ENCODE measurements at regions not wholly inside any gene's neighbourhood (a gene's known extent, or its start where the extent isn't known, plus 50 kb on each side); places are given as distances from the start of the nearest gene placed in this dataset.

- DNase-seq (ENCODE audit: low spot score, unreplicated experiment): no peak
- Mint-ChIP-seq H3K9me3 (ENCODE audit: low read depth) (no peaks in the 10 kb centered on the region), H3K4me3 (ENCODE audit: low read depth) (no peak overlapping the region), H3K4me1 (ENCODE audit: low read depth) (peaks cover 3% of the 10 kb centered on the region), H3K36me3 (ENCODE audit: insufficient read depth) (no peaks in the 10 kb centered on the region), H3K27ac (no peak overlapping the region), H3K27me3 (peaks cover 19% of the 10 kb centered on the region)
- peak; percentile 52 for TF ChIP-seq CTCF (IDR thresholded peaks at IDR 0.05; ENCODE audit: unreplicated experiment)
Measured at GRCh38 chr9:90099262-90099963, 494.6 kb downstream of the GADD45G start.

DNA sequence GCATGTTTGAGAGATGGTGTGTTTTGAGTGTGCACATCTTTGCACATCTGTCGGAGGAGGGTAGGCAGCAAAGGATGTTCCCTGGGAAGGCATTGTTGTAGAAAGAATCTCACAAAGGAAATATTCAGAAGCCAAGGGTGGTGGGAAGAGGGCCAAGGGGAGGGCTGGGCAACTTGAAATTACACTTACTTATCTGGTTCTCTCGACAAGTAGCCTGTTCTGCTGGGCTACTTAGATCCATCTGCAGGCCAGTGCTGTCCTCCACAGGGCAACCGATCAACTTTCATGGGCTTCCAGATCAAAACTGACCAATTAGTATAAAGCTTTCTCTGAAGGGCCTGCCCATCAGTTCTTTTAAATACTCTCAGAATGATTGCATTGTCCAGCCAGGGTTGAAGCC, 495.2 kb downstream of the GADD45G start:
- H3K9me3 Mint-ChIP-seq (ENCODE audit: low read depth): no peaks in the 10 kb centered on the region
- no peak for DNase-seq (ENCODE audit: low spot score, unreplicated experiment)
- no peaks in the 10 kb centered on the region for H3K36me3 Mint-ChIP-seq (ENCODE audit: insufficient read depth)
- H3K27ac Mint-ChIP-seq: no peak overlapping the region
- TF ChIP-seq CTCF (IDR thresholded peaks at IDR 0.05; ENCODE audit: unreplicated experiment): no peak
- H3K4me1 Mint-ChIP-seq (ENCODE audit: low read depth): peaks cover 3% of the 10 kb centered on the region
- H3K4me3 Mint-ChIP-seq (ENCODE audit: low read depth): no peak overlapping the region
- H3K27me3 Mint-ChIP-seq: peaks cover 19% of the 10 kb centered on the region

DNA sequence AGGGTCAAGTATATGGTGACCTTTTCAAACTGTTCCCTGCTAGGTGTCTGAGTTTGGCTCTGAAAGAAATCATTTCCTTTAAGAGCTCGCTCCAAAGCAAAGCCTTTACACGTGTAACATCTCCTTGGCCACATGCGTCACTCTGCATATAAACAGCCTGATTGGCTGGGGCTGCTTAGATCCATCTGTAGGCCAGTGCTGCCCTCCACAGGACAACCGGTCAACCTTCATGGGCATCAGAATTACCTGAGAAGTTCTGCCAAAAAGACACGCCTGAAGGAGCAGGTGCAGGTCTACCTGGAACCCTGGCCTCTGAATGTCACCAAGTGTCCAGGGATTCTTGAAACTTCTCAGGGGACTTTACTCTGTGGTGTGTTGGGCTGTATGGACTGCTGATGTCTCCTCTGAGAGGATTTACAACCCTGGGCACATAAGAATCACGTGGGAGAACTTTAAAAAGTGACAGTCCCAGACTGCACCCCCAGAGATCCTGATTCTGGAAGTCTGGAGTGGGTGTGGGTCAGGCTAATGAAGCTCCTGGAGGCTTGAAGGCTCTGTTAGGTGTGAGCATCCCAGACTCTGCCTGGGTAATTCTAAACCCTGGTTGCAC, 497.6 kb downstream of the GADD45G start:
- DNase-seq (ENCODE audit: low spot score, unreplicated experiment): peak; percentile 68
- no peak overlapping the region for H3K4me3 Mint-ChIP-seq (ENCODE audit: low read depth)
- no peak overlapping the region for H3K27ac Mint-ChIP-seq
- no peaks in the 10 kb centered on the region for H3K36me3 Mint-ChIP-seq (ENCODE audit: insufficient read depth)
- H3K9me3 Mint-ChIP-seq (ENCODE audit: low read depth): no peaks in the 10 kb centered on the region
- TF ChIP-seq CTCF (IDR thresholded peaks at IDR 0.05; ENCODE audit: unreplicated experiment): peak; percentile 87
- peaks cover 1% of the 10 kb centered on the region for H3K4me1 Mint-ChIP-seq (ENCODE audit: low read depth)
- peaks cover 11% of the 10 kb centered on the region for H3K27me3 Mint-ChIP-seq

- Mint-ChIP-seq H3K27ac (no peak overlapping the region), H3K4me1 (ENCODE audit: low read depth) (peaks cover 1% of the 10 kb centered on the region), H3K4me3 (ENCODE audit: low read depth) (no peak overlapping the region), H3K36me3 (ENCODE audit: insufficient read depth) (no peaks in the 10 kb centered on the region), H3K27me3 (peaks cover 11% of the 10 kb centered on the region), H3K9me3 (ENCODE audit: low read depth) (no peaks in the 10 kb centered on the region)
- no peak for TF ChIP-seq CTCF (IDR thresholded peaks at IDR 0.05; ENCODE audit: unreplicated experiment)
- no peak for DNase-seq (ENCODE audit: low spot score, unreplicated experiment)
Measured at GRCh38 chr9:90103771-90104170, 499.0 kb downstream of the GADD45G start.

- no peak for DNase-seq (ENCODE audit: low spot score, unreplicated experiment)
- peaks cover 1% of the 10 kb centered on the region for H3K4me1 Mint-ChIP-seq (ENCODE audit: low read depth)
- peaks cover 11% of the 10 kb centered on the region for H3K27me3 Mint-ChIP-seq
- peaks cover 4% of the 10 kb centered on the region for H3K9me3 Mint-ChIP-seq (ENCODE audit: low read depth)
- no peak overlapping the region for H3K4me3 Mint-ChIP-seq (ENCODE audit: low read depth)
- no peak for TF ChIP-seq CTCF (IDR thresholded peaks at IDR 0.05; ENCODE audit: unreplicated experiment)
- no peaks in the 10 kb centered on the region for H3K36me3 Mint-ChIP-seq (ENCODE audit: insufficient read depth)
- H3K27ac Mint-ChIP-seq: no peak overlapping the region
Measured at GRCh38 chr9:90105773-90106172, 501.0 kb downstream of the GADD45G start.
